Activated T-helper 17 cell treated with anti-CD3 and anti-CD28 coated beads, Interleukin-2, amount 50 U/mL, for 72 hours (primary cell): ENCODE measurements at regions not wholly inside any gene's neighbourhood (a gene's known extent, or its start where the extent isn't known, plus 50 kb on each side); places are given as distances from the start of the nearest gene placed in this dataset.
"Not testable (repeated sequence)": the region's sequence is repeated elsewhere in the genome, so short reads cannot be mapped to it uniquely, and the experiment has no call there.

Experiments
- ATAC-seq: fragments of 150-1000 bp; cut with Tn5 transposase; replicated peaks from 2 replicates; pipeline ENCODE4 v1.10.0; 2021; ENCODE audit warnings: mild to moderate bottlenecking, moderate library complexity
- H3K27ac Mint-ChIP-seq: one replicate; pipeline ENCODE4 v1.8.0; 2022; ENCODE audit warnings: mixed read lengths
- H3K27me3 Mint-ChIP-seq: one replicate; pipeline ENCODE4 v1.8.0; 2022; ENCODE audit warnings: mixed read lengths
- H3K36me3 Mint-ChIP-seq: one replicate; pipeline ENCODE4 v1.8.0; 2022; ENCODE audit warnings: low read depth, mild to moderate bottlenecking, mixed read lengths
- H3K4me1 Mint-ChIP-seq: one replicate; pipeline ENCODE4 v1.8.0; 2022; ENCODE audit warnings: mixed read lengths
- H3K4me3 Mint-ChIP-seq: one replicate; pipeline ENCODE4 v1.8.0; 2022; ENCODE audit warnings: mild to moderate bottlenecking, mixed read lengths
- H3K9me3 Mint-ChIP-seq: one replicate; pipeline ENCODE4 v1.8.0; 2022; ENCODE audit warnings: mixed read lengths

- H3K36me3 Mint-ChIP-seq, result no peaks in the 10 kb centered on the region
- H3K27me3 Mint-ChIP-seq, result peaks cover 17% of the 10 kb centered on the region
- no peak overlapping the region for H3K27ac Mint-ChIP-seq
- peaks cover 3% of the 10 kb centered on the region for H3K9me3 Mint-ChIP-seq
- H3K4me3 Mint-ChIP-seq, result no peak overlapping the region
- ATAC-seq, result no peak
- no peaks in the 10 kb centered on the region for H3K4me1 Mint-ChIP-seq
Measured at GRCh38 chr2:16441431-16441830, 224.2 kb downstream of the CYRIA start.

GRCh38 chr2:16440898-16441297 lies 224.7 kb downstream of the CYRIA start:
- Mint-ChIP-seq H3K4me3 (no peak overlapping the region), H3K9me3 (peaks cover 3% of the 10 kb centered on the region), H3K27ac (no peak overlapping the region), H3K27me3 (peaks cover 17% of the 10 kb centered on the region), H3K36me3 (no peaks in the 10 kb centered on the region), H3K4me1 (no peaks in the 10 kb centered on the region)
- ATAC-seq, result no peak

GRCh38 chr2:16438613-16439321 lies 226.9 kb downstream of the CYRIA start:
- Mint-ChIP-seq H3K27ac (no peak overlapping the region), H3K36me3 (no peaks in the 10 kb centered on the region), H3K4me3 (no peak overlapping the region), H3K4me1 (no peaks in the 10 kb centered on the region), H3K27me3 (peaks cover 14% of the 10 kb centered on the region), H3K9me3 (no peaks in the 10 kb centered on the region)
- no peak for ATAC-seq

GRCh38 chr2:16437189-16437588 lies 228.4 kb downstream of the CYRIA start:
- Mint-ChIP-seq H3K27ac (no peak overlapping the region), H3K9me3 (no peaks in the 10 kb centered on the region), H3K4me1 (no peaks in the 10 kb centered on the region), H3K4me3 (no peak overlapping the region), H3K27me3 (peaks cover 14% of the 10 kb centered on the region), H3K36me3 (no peaks in the 10 kb centered on the region)
- no peak for ATAC-seq

GRCh38 chr2:16434393-16434792 lies 231.2 kb downstream of the CYRIA start:
- Mint-ChIP-seq H3K27me3 (peaks cover 11% of the 10 kb centered on the region), H3K4me3 (no peak overlapping the region), H3K9me3 (peaks cover 4% of the 10 kb centered on the region), H3K4me1 (no peaks in the 10 kb centered on the region), H3K36me3 (no peaks in the 10 kb centered on the region), H3K27ac (no peak overlapping the region)
- ATAC-seq, result no peak

GRCh38 chr2:16430846-16431245 lies 234.8 kb downstream of the CYRIA start:
- H3K9me3 Mint-ChIP-seq, result peaks cover 4% of the 10 kb centered on the region
- peaks cover 4% of the 10 kb centered on the region for H3K27me3 Mint-ChIP-seq
- no peak overlapping the region for H3K4me3 Mint-ChIP-seq
- no peaks in the 10 kb centered on the region for H3K4me1 Mint-ChIP-seq
- H3K36me3 Mint-ChIP-seq, result no peaks in the 10 kb centered on the region
- H3K27ac Mint-ChIP-seq, result no peak overlapping the region
- no peak for ATAC-seq

- Mint-ChIP-seq H3K4me3 (no peak overlapping the region), H3K27ac (no peak overlapping the region), H3K27me3 (peaks cover 4% of the 10 kb centered on the region), H3K36me3 (no peaks in the 10 kb centered on the region), H3K9me3 (peaks cover 4% of the 10 kb centered on the region), H3K4me1 (no peaks in the 10 kb centered on the region)
- no peak for ATAC-seq
Measured at GRCh38 chr2:16429431-16430145, 236.0 kb downstream of the CYRIA start.

GRCh38 chr2:16429002-16429401 lies 236.6 kb downstream of the CYRIA start:
- Mint-ChIP-seq H3K27me3 (peaks cover 4% of the 10 kb centered on the region), H3K9me3 (peaks cover 4% of the 10 kb centered on the region), H3K36me3 (no peaks in the 10 kb centered on the region), H3K27ac (no peak overlapping the region), H3K4me1 (no peaks in the 10 kb centered on the region), H3K4me3 (no peak overlapping the region)
- no peak for ATAC-seq

GRCh38 chr2:16425462-16426336 lies 239.9 kb downstream of the CYRIA start:
- no peak overlapping the region for H3K27ac Mint-ChIP-seq
- H3K4me1 Mint-ChIP-seq, result no peaks in the 10 kb centered on the region
- no peaks in the 10 kb centered on the region for H3K27me3 Mint-ChIP-seq
- H3K9me3 Mint-ChIP-seq, result no peaks in the 10 kb centered on the region
- H3K36me3 Mint-ChIP-seq, result no peaks in the 10 kb centered on the region
- no peak for ATAC-seq
- no peak overlapping the region for H3K4me3 Mint-ChIP-seq

- Mint-ChIP-seq H3K4me3 (no peak overlapping the region), H3K36me3 (no peaks in the 10 kb centered on the region), H3K27me3 (peaks cover 2% of the 10 kb centered on the region), H3K4me1 (no peaks in the 10 kb centered on the region), H3K9me3 (peaks cover 3% of the 10 kb centered on the region), H3K27ac (no peak overlapping the region)
- ATAC-seq, result no peak
Measured at GRCh38 chr2:16420421-16420820, 245.2 kb downstream of the CYRIA start.

- Mint-ChIP-seq H3K27me3 (peaks cover 4% of the 10 kb centered on the region), H3K4me1 (no peaks in the 10 kb centered on the region), H3K4me3 (no peak overlapping the region), H3K36me3 (no peaks in the 10 kb centered on the region), H3K27ac (no peak overlapping the region), H3K9me3 (peaks cover 5% of the 10 kb centered on the region)
- no peak for ATAC-seq
Measured at GRCh38 chr2:16417726-16418125, 247.9 kb downstream of the CYRIA start.

- Mint-ChIP-seq H3K4me1 (no peaks in the 10 kb centered on the region), H3K9me3 (peaks cover 5% of the 10 kb centered on the region), H3K36me3 (no peaks in the 10 kb centered on the region), H3K4me3 (no peak overlapping the region), H3K27ac (no peak overlapping the region), H3K27me3 (peaks cover 7% of the 10 kb centered on the region)
- no peak for ATAC-seq
Measured at GRCh38 chr2:16416651-16417050, 249.0 kb downstream of the CYRIA start.

- H3K27ac Mint-ChIP-seq, H3K4me3 Mint-ChIP-seq, H3K4me1 Mint-ChIP-seq, H3K36me3 Mint-ChIP-seq, ATAC-seq: not testable (repeated sequence)
- Mint-ChIP-seq H3K9me3 (peaks cover 12% of the 10 kb centered on the region), H3K27me3 (peaks cover 10% of the 10 kb centered on the region)
Measured at GRCh38 chr2:16415861-16416260, 249.8 kb downstream of the CYRIA start.

- no peak for ATAC-seq
- Mint-ChIP-seq H3K4me3 (no peak overlapping the region), H3K4me1 (no peaks in the 10 kb centered on the region), H3K9me3 (peaks cover 12% of the 10 kb centered on the region), H3K27me3 (peaks cover 10% of the 10 kb centered on the region), H3K36me3 (no peaks in the 10 kb centered on the region), H3K27ac (no peak overlapping the region)
Measured at GRCh38 chr2:16413947-16414346, 251.7 kb downstream of the CYRIA start.
